ENCODE measurements at regions not wholly inside any gene's neighbourhood (a gene's known extent, or its start where the extent isn't known, plus 50 kb on each side); places are given as distances from the start of the nearest gene placed in this dataset.

- Histone ChIP-seq H3K4me2 (no peak overlapping the region), H3K4me3 (no peak overlapping the region), H3K27ac (no peak overlapping the region), H3K9me3 (no peaks in the 10 kb centered on the region), H3K4me1 (no peaks in the 10 kb centered on the region)
- CTCF ChIA-PET, result interaction anchor here (0.5 to 1.3 kb wide), 6 partner anchors 9 to 1033 kb away, joined by 3 to 6 read pairs (median 6); no protein-coding TSS in a partner anchor
- FAIRE-seq, result no peak
- 0% methylated on average over 1 of the region's 1 CpG for WGBS (ENCODE audit: missing lambda C conversion rate)
- no peak for ATAC-seq
- POLR2A ChIA-PET, result no interaction called here
- TF ChIP-seq RCOR1 (IDR thresholded peaks at IDR 0.05; ENCODE audit: low read depth, low read length) (no peak), FOSB (CRISPR knock-in tag; IDR thresholded peaks at IDR 0.05) (no peak), HOXB5 (CRISPR knock-in tag; IDR thresholded peaks at IDR 0.05) (no peak)
- DNase-seq (ENCODE audit: low read depth in 1 of 2, low spot score in 1 of 2), result no peak
These were observed 137.4 kb downstream of the ZNF326 start for GRCh38 chr1:90132306-90132705.

- CTCF ChIA-PET, result interaction anchor here (0.7 kb wide), 1 partner anchor 1142 kb away, joined by 3 read pairs; no protein-coding TSS in a partner anchor
- H3K4me2 ChIP-seq, result no peak overlapping the region
- no peak for DNase-seq (ENCODE audit: low read depth in 1 of 2, low spot score in 1 of 2)
- no peak overlapping the region for H3K27ac ChIP-seq
- ATAC-seq, result no peak
- no peak overlapping the region for H3K4me3 ChIP-seq
- H3K9me3 ChIP-seq, result no peaks in the 10 kb centered on the region
- 83% methylated on average over 1 of the region's 1 CpG for WGBS (ENCODE audit: missing lambda C conversion rate)
- TF ChIP-seq KDM1A (IDR thresholded peaks at IDR 0.05; ENCODE audit: low read depth) (no peak), RFX5 (IDR thresholded peaks at IDR 0.05) (no peak), USF2 (IDR thresholded peaks at IDR 0.05) (no peak), MAX (IDR thresholded peaks at IDR 0.05) (no peak), HEYL (CRISPR knock-in tag; IDR thresholded peaks at IDR 0.05) (no peak), TP53 (CRISPR knock-in tag; IDR thresholded peaks at IDR 0.05) (no peak), GATA3 (IDR thresholded peaks at IDR 0.05; ENCODE audit: borderline replicate concordance) (no peak)
- POLR2A ChIA-PET, result no interaction called here
- no peaks in the 10 kb centered on the region for H3K4me1 ChIP-seq
- no peak for FAIRE-seq
These were observed 132.5 kb downstream of the ZNF326 start for GRCh38 chr1:90127288-90127953.

GRCh38 chr1:90126834-90127233, 131.9 kb downstream of the ZNF326 start:
- ATAC-seq, result no peak
- WGBS (ENCODE audit: missing lambda C conversion rate), result 26% methylated on average over 5 of the region's 5 CpGs
- Histone ChIP-seq H3K4me3 (no peak overlapping the region), H3K9me3 (no peaks in the 10 kb centered on the region), H3K4me1 (no peaks in the 10 kb centered on the region), H3K4me2 (no peak overlapping the region), H3K27ac (no peak overlapping the region)
- no peak for TF ChIP-seq HOXB13 (CRISPR knock-in tag; IDR thresholded peaks at IDR 0.05; ENCODE audit: low read depth)
- TF ChIP-seq POLR2AphosphoS2 (conservative IDR thresholded peaks at IDR 0.05; ENCODE audit: low read length), result no peak
- TF ChIP-seq HMGXB4 (CRISPR knock-in tag; IDR thresholded peaks at IDR 0.05; ENCODE audit: borderline replicate concordance), result no peak
- TF ChIP-seq PHF8 (IDR thresholded peaks at IDR 0.05; ENCODE audit: borderline replicate concordance, low read depth), result no peak
- TF ChIP-seq EP300 (IDR thresholded peaks at IDR 0.05), result no peak
- TF ChIP-seq CBX8 (IDR thresholded peaks at IDR 0.05), result no peak
- TF ChIP-seq BHLHE40 (IDR thresholded peaks at IDR 0.05; ENCODE audit: low read depth, low read length), result no peak
- no peak for TF ChIP-seq NFE2L2 (conservative IDR thresholded peaks at IDR 0.05; ENCODE audit: low read length)
- no peak for TF ChIP-seq MAFK (IDR thresholded peaks at IDR 0.05; ENCODE audit: partially characterized antibody)
- no peak for TF ChIP-seq SMC3 (IDR thresholded peaks at IDR 0.05)
- no peak for TF ChIP-seq JUN (IDR thresholded peaks at IDR 0.05)
- no peak for TF ChIP-seq ZC3H11A (IDR thresholded peaks at IDR 0.05)
- no peak for TF ChIP-seq RAD21 (conservative IDR thresholded peaks at IDR 0.05 in 1 of 2, IDR thresholded peaks at IDR 0.05 in 1 of 2)
- no peak for TF ChIP-seq HES2 (IDR thresholded peaks at IDR 0.05)
- TF ChIP-seq NPAS2 (CRISPR knock-in tag; IDR thresholded peaks at IDR 0.05; ENCODE audit: borderline replicate concordance), result no peak
- no peak for TF ChIP-seq USF2 (IDR thresholded peaks at IDR 0.05)
- no peak for TF ChIP-seq MAZ (IDR thresholded peaks at IDR 0.05; ENCODE audit: borderline replicate concordance, low read depth, low read length)
- TF ChIP-seq REST (IDR thresholded peaks at IDR 0.05), result no peak
- FAIRE-seq, result no peak
- POLR2A ChIA-PET, result no interaction called here
- DNase-seq (ENCODE audit: low read depth in 1 of 2, low spot score in 1 of 2), result no peak
- CTCF ChIA-PET, result interaction anchor here (0.7 kb wide), 1 partner anchor 1143 kb away, joined by 3 read pairs; no protein-coding TSS in a partner anchor
